GM23338 (cell line): ENCODE measurements at regions not wholly inside any gene's neighbourhood (a gene's known extent, or its start where the extent isn't known, plus 50 kb on each side); places are given as distances from the start of the nearest gene placed in this dataset.

Experiments
- ATAC-seq: fragments of 200-7000 bp; cut with Tn5 transposase; 3 replicates; pipeline ENCODE4 v1.9.1; 2020
- DNase-seq: peaks from one replicate; pipeline ENCODE4 v3.0.0-alpha.2; 2015; ENCODE audit warnings: low spot score
- H2AFZ ChIP-seq: fragments of 200-600 bp; sonication (generic); 2 replicates; pipeline ENCODE4 v1.8.0; 2016; ENCODE audit warnings: antibody characterized with exemption, mild to moderate bottlenecking, moderate library complexity
- H3F3A ChIP-seq: fragments of 200-600 bp; sonication (generic); replicated peaks from 2 replicates; pipeline ENCODE4 v1.8.0; 2017; ENCODE audit warnings: antibody characterized with exemption, mixed run types, low read depth
- H3K27ac ChIP-seq: fragments of 200-600 bp; sonication (generic); 2 replicates; pipeline ENCODE4 v1.6.1; 2016; ENCODE audit warnings: low read depth
- H3K27me3 ChIP-seq: fragments of 200-600 bp; sonication (generic); 2 replicates; pipeline ENCODE4 v1.8.0; 2016; ENCODE audit warnings: mild to moderate bottlenecking, mixed run types, moderate library complexity; ENCODE audit not compliant: insufficient read depth
- H3K36me3 ChIP-seq: fragments of 200-600 bp; sonication (generic); 2 replicates; pipeline ENCODE4 v1.8.0; 2016; ENCODE audit warnings: mild to moderate bottlenecking; ENCODE audit not compliant: insufficient read depth
- H3K4me1 ChIP-seq: fragments of 200-600 bp; sonication (generic); 2 replicates; pipeline ENCODE4 v1.8.0; 2016; ENCODE audit warnings: mild to moderate bottlenecking, moderate library complexity; ENCODE audit not compliant: insufficient read depth
- H3K4me2 ChIP-seq: fragments of 200-600 bp; sonication (generic); 2 replicates; pipeline ENCODE4 v1.7.1; 2017; ENCODE audit warnings: mixed run types
- H3K4me3 ChIP-seq: fragments of 200-600 bp; sonication (generic); 2 replicates; pipeline ENCODE4 v1.6.1; 2016; ENCODE audit warnings: mixed run types
- H3K79me2 ChIP-seq: fragments of 200-600 bp; sonication (generic); replicated peaks from 2 replicates; pipeline ENCODE4 v1.8.0; 2017; ENCODE audit warnings: mild to moderate bottlenecking; ENCODE audit not compliant: insufficient read depth
- H3K9me2 ChIP-seq: fragments of 200-600 bp; sonication (generic); 2 replicates; pipeline ENCODE4 v1.8.0; 2017; ENCODE audit not compliant: insufficient read depth
- H4K20me1 ChIP-seq: fragments of 200-600 bp; sonication (generic); replicated peaks from 2 replicates; pipeline ENCODE4 v1.8.0; 2017; ENCODE audit warnings: mild to moderate bottlenecking; ENCODE audit not compliant: insufficient read depth
- H3K27ac Mint-ChIP-seq: 2 replicates; pipeline ENCODE4 v1.8.0; 2020; ENCODE audit warnings: inconsistent platforms, mild to moderate bottlenecking, moderate library complexity, mixed read lengths
- H3K27me3 Mint-ChIP-seq: 3 replicates; pipeline ENCODE4 v1.8.0; 2022; ENCODE audit warnings: low read depth, mild to moderate bottlenecking, moderate library complexity, mixed read lengths, inconsistent platforms; ENCODE audit not compliant: insufficient read depth, poor library complexity
- H3K36me3 Mint-ChIP-seq: 3 replicates; pipeline ENCODE4 v1.8.0; 2021; ENCODE audit warnings: low read depth, mild to moderate bottlenecking, inconsistent platforms, moderate library complexity, mixed read lengths
- H3K4me1 Mint-ChIP-seq: 3 replicates; pipeline ENCODE4 v1.8.0; 2020; ENCODE audit warnings: mild to moderate bottlenecking, inconsistent platforms, mixed read lengths
- H3K4me3 Mint-ChIP-seq: 3 replicates; pipeline ENCODE4 v1.8.0; 2021; ENCODE audit warnings: moderate library complexity, mild to moderate bottlenecking, inconsistent platforms, mixed read lengths
- H3K9me3 Mint-ChIP-seq: 3 replicates; pipeline ENCODE4 v1.8.0; 2020; ENCODE audit warnings: moderate library complexity, mild to moderate bottlenecking, inconsistent platforms, mixed read lengths
- CREB1 ChIP-seq: fragments of 250-450 bp; sonication (Bioruptor Pico); IDR thresholded peaks from 2 replicates; pipeline ENCODE4 v1.5.0; 2020; ENCODE audit warnings: low read depth, mild to moderate bottlenecking, moderate library complexity
- EZH2 ChIP-seq: fragments of 200-600 bp; sonication (generic); IDR thresholded peaks from one replicate; pipeline ENCODE4 v1.8.0; 2017; ENCODE audit warnings: antibody characterized with exemption, mild to moderate bottlenecking, low read depth; ENCODE audit not compliant: unreplicated experiment
- EZH2phosphoT487 ChIP-seq: fragments of 200-600 bp; sonication (generic); IDR thresholded peaks from one replicate; pipeline ENCODE4 v1.8.1; 2018; ENCODE audit warnings: antibody characterized with exemption; ENCODE audit not compliant: unreplicated experiment
- JUNB ChIP-seq: IDR thresholded peaks from one replicate; pipeline ENCODE4 v1.6.1; 2016; ENCODE audit warnings: antibody characterized with exemption; ENCODE audit not compliant: unreplicated experiment
- NANOG ChIP-seq: IDR thresholded peaks from 2 replicates; pipeline ENCODE4 v1.6.1; 2016; ENCODE audit warnings: antibody characterized with exemption, borderline replicate concordance
- POLR2AphosphoS5 ChIP-seq: IDR thresholded peaks from 2 replicates; pipeline ENCODE4 v1.6.1; 2016; ENCODE audit warnings: antibody characterized with exemption, low read depth
- STAT1 ChIP-seq: IDR thresholded peaks from one replicate; pipeline ENCODE4 v1.6.1; 2016; ENCODE audit warnings: antibody characterized with exemption; ENCODE audit not compliant: unreplicated experiment
- ZNF114 ChIP-seq: fragments of 250-450 bp; sonication (Bioruptor Pico); IDR thresholded peaks from 2 replicates; pipeline ENCODE4 v1.5.0; 2020; ENCODE audit warnings: mild to moderate bottlenecking, moderate library complexity
- ZNF331 ChIP-seq: fragments of 250-450 bp; sonication (Bioruptor Pico); IDR thresholded peaks from 2 replicates; pipeline ENCODE4 v1.5.0; 2020; ENCODE audit warnings: low read depth, mild to moderate bottlenecking, moderate library complexity
- ZNF462 ChIP-seq: fragments of 250-450 bp; sonication (Bioruptor Pico); IDR thresholded peaks from 2 replicates; pipeline ENCODE4 v1.5.0; 2020; ENCODE audit warnings: mild to moderate bottlenecking, moderate library complexity
- TF ChIP-seq, protein P1 (sequence below), 2 experiments: fragments of 200-600 bp in 1 of 2; sonication (generic) in 1 of 2; conservative IDR thresholded peaks; 2 replicates each; pipeline versions ENCODE4 v1.5.1 to v1.6.1; 2016 to 2017; ENCODE audit warnings: antibody characterized with exemption in 2 of 2, low read depth in 2 of 2, mild to moderate bottlenecking in 2 of 2, moderate library complexity in 1 of 2
- TF ChIP-seq, protein P2 (sequence below): IDR thresholded peaks from one replicate; pipeline ENCODE4 v1.6.1; 2018; ENCODE audit warnings: antibody characterized with exemption; ENCODE audit not compliant: unreplicated experiment
- TF ChIP-seq, protein P3 (sequence below): IDR thresholded peaks from 2 replicates; pipeline ENCODE4 v1.6.1; 2016; ENCODE audit warnings: antibody characterized with exemption

DNA sequence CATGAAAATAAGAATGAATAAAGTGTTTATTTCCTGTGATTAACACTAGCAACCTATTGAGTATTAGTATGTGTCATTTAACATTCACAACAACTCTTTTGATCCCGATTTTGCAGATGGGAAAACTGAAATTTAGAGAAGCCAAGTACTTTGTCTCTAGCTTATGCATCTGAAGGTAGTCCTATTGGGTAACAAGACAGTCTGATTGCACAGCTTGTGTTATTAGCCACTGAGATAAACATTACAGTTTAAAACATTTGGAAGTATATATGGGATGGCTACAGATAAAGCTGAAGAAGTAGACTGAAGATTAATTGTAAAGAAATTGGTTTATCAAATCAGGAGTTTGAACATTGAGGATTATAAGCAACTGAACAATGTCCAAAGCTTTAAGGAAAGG is 99.6 kb upstream of the PDE5A start:
- no peak for ATAC-seq
- H3K4me1 Mint-ChIP-seq = peaks cover 34% of the 10 kb centered on the region

More for the DNA sequence above, 99.6 kb upstream of the PDE5A start:
- Mint-ChIP-seq H3K27me3 (no peaks in the 10 kb centered on the region), H3K9me3 (0 out of 3 replicates have a peak, but pooled peaks cover 3% of the 10 kb centered on the region), H3K27ac (no peak overlapping the region), H3K4me3 (no peak overlapping the region), H3K36me3 (no peaks in the 10 kb centered on the region)
- H3F3A ChIP-seq = no peaks in the 10 kb centered on the region
- no peak for TF ChIP-seq POLR2AphosphoS5
- TF ChIP-seq, protein P1, sequence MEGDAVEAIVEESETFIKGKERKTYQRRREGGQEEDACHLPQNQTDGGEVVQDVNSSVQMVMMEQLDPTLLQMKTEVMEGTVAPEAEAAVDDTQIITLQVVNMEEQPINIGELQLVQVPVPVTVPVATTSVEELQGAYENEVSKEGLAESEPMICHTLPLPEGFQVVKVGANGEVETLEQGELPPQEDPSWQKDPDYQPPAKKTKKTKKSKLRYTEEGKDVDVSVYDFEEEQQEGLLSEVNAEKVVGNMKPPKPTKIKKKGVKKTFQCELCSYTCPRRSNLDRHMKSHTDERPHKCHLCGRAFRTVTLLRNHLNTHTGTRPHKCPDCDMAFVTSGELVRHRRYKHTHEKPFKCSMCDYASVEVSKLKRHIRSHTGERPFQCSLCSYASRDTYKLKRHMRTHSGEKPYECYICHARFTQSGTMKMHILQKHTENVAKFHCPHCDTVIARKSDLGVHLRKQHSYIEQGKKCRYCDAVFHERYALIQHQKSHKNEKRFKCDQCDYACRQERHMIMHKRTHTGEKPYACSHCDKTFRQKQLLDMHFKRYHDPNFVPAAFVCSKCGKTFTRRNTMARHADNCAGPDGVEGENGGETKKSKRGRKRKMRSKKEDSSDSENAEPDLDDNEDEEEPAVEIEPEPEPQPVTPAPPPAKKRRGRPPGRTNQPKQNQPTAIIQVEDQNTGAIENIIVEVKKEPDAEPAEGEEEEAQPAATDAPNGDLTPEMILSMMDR (conservative IDR thresholded peaks at IDR 0.05; ENCODE audit: low read depth in 2 of 2) = no peak
- TF ChIP-seq, protein P2, sequence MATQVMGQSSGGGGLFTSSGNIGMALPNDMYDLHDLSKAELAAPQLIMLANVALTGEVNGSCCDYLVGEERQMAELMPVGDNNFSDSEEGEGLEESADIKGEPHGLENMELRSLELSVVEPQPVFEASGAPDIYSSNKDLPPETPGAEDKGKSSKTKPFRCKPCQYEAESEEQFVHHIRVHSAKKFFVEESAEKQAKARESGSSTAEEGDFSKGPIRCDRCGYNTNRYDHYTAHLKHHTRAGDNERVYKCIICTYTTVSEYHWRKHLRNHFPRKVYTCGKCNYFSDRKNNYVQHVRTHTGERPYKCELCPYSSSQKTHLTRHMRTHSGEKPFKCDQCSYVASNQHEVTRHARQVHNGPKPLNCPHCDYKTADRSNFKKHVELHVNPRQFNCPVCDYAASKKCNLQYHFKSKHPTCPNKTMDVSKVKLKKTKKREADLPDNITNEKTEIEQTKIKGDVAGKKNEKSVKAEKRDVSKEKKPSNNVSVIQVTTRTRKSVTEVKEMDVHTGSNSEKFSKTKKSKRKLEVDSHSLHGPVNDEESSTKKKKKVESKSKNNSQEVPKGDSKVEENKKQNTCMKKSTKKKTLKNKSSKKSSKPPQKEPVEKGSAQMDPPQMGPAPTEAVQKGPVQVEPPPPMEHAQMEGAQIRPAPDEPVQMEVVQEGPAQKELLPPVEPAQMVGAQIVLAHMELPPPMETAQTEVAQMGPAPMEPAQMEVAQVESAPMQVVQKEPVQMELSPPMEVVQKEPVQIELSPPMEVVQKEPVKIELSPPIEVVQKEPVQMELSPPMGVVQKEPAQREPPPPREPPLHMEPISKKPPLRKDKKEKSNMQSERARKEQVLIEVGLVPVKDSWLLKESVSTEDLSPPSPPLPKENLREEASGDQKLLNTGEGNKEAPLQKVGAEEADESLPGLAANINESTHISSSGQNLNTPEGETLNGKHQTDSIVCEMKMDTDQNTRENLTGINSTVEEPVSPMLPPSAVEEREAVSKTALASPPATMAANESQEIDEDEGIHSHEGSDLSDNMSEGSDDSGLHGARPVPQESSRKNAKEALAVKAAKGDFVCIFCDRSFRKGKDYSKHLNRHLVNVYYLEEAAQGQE = no peak
- TF ChIP-seq EZH2phosphoT487 = no peak
- TF ChIP-seq STAT1 = no peak
- TF ChIP-seq ZNF462 (CRISPR knock-in tag) = no peak
- no peak for TF ChIP-seq CREB1 (CRISPR knock-in tag)
- TF ChIP-seq EZH2 = no peak
- TF ChIP-seq ZNF331 (CRISPR knock-in tag) = no peak
- no peak for TF ChIP-seq ZNF114 (CRISPR knock-in tag)
- no peak for TF ChIP-seq NANOG
- TF ChIP-seq, protein P3, sequence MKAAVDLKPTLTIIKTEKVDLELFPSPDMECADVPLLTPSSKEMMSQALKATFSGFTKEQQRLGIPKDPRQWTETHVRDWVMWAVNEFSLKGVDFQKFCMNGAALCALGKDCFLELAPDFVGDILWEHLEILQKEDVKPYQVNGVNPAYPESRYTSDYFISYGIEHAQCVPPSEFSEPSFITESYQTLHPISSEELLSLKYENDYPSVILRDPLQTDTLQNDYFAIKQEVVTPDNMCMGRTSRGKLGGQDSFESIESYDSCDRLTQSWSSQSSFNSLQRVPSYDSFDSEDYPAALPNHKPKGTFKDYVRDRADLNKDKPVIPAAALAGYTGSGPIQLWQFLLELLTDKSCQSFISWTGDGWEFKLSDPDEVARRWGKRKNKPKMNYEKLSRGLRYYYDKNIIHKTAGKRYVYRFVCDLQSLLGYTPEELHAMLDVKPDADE = no peak
- no peak for TF ChIP-seq JUNB
- H4K20me1 ChIP-seq = no peaks in the 10 kb centered on the region
- DNase-seq = no peak
- H3K4me2 ChIP-seq = no peak overlapping the region
- H3K79me2 ChIP-seq = no peaks in the 10 kb centered on the region
- no peak overlapping the region for H3K4me3 ChIP-seq
- H3K9me2 ChIP-seq = peaks cover 5% of the 10 kb centered on the region; the same call in 1 of the 2 replicates
- no peaks in the 10 kb centered on the region for H3K36me3 ChIP-seq
- H3K27me3 ChIP-seq = no peaks in the 10 kb centered on the region
- H2AFZ ChIP-seq = no peak overlapping the region
- peaks cover 27% of the 10 kb centered on the region for H3K4me1 ChIP-seq
- no peak overlapping the region for H3K27ac ChIP-seq
